Omental fat pad (tissue), 3 donors: ENCODE measurements at regions not wholly inside any gene's neighbourhood (a gene's known extent, or its start where the extent isn't known, plus 50 kb on each side); places are given as distances from the start of the nearest gene placed in this dataset.

Experiments used
- ATAC-seq: fragments of 150-250 bp; one replicate; pipeline ENCODE4 v1.9.1; 2016; ENCODE audit warnings: mild to moderate bottlenecking, moderate library complexity; ENCODE audit not compliant: low FRiP score
- DNase-seq: peaks from one replicate; pipeline ENCODE4 v3.0.0-alpha.2; 2019; ENCODE audit warnings: low spot score
- TF ChIP-seq, protein P1 (sequence below), 3 donors: fragments of 450-650 bp; IDR thresholded peaks; one replicate each; pipeline ENCODE4 v1.5.1; 2016 to 2017; ENCODE audit warnings: antibody characterized with exemption in 3 of 3, mild to moderate bottlenecking in 3 of 3, moderate library complexity in 2 of 3

- no peak for ATAC-seq
- TF ChIP-seq, protein P1, sequence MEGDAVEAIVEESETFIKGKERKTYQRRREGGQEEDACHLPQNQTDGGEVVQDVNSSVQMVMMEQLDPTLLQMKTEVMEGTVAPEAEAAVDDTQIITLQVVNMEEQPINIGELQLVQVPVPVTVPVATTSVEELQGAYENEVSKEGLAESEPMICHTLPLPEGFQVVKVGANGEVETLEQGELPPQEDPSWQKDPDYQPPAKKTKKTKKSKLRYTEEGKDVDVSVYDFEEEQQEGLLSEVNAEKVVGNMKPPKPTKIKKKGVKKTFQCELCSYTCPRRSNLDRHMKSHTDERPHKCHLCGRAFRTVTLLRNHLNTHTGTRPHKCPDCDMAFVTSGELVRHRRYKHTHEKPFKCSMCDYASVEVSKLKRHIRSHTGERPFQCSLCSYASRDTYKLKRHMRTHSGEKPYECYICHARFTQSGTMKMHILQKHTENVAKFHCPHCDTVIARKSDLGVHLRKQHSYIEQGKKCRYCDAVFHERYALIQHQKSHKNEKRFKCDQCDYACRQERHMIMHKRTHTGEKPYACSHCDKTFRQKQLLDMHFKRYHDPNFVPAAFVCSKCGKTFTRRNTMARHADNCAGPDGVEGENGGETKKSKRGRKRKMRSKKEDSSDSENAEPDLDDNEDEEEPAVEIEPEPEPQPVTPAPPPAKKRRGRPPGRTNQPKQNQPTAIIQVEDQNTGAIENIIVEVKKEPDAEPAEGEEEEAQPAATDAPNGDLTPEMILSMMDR (IDR thresholded peaks at IDR 0.05), result no peak
- no peak for DNase-seq
These were observed 226.4 kb upstream of the GOT2 start for GRCh38 chr16:58960484-58960883.

GRCh38 chr16:58960034-58960433 is 225.9 kb upstream of the GOT2 start:
- DNase-seq, result no peak
- TF ChIP-seq, protein P1 (IDR thresholded peaks at IDR 0.05), result no peak
- no peak for ATAC-seq

DNA sequence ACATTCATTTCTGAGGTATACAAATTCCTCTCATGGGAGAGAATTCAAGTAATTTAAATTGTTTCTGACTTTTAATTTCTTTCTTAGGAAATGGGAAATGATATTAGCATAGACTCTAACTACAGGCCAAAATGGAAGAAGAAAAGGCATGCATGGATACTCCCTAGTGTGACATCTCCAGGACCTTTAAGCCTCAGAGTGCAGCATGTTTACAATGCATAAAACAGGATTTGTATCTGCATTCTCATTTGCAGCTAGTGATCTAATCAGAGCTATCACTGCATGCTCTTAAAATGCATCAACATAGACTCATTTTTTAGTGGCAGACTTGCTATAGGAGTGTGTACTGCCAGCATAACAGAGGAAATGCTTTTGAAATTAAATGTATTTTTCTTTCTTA is 224.6 kb upstream of the GOT2 start:
- ATAC-seq (no peak), DNase-seq (no peak)
- TF ChIP-seq, protein P1 (IDR thresholded peaks at IDR 0.05), result no peak

DNA sequence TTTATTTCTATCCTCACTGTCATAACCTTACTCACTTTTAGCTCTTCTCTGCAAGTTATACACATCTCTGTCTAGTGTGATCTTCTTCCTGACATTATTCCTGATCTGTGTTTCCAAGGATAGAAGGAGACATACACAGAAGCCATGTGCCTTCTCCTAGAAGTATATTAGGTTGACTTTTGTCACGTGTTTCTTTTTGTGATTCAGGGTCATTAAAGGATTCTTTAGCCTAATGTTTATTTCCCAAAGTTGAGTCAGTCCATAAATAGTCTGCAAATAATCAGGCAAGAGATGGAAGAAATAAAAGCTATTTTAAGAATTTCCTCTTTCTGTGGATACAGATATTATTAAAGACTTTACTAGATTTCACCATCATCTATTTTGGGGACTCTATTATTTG is 214.1 kb upstream of the GOT2 start:
- no peak for DNase-seq
- TF ChIP-seq, protein P1 (IDR thresholded peaks at IDR 0.05), result no peak
- no peak for ATAC-seq

GRCh38 chr16:58940609-58941008 is 206.5 kb upstream of the GOT2 start:
- ATAC-seq, result no peak
- TF ChIP-seq, protein P1 (IDR thresholded peaks at IDR 0.05), result no peak
- DNase-seq, result no peak

- TF ChIP-seq, protein P1 (IDR thresholded peaks at IDR 0.05), result no peak
- DNase-seq, result no peak
- ATAC-seq, result no peak
These were observed 204.7 kb upstream of the GOT2 start for GRCh38 chr16:58938811-58939210.

- DNase-seq (no peak), ATAC-seq (no peak)
- TF ChIP-seq, protein P1 (IDR thresholded peaks at IDR 0.05), result no peak
These were observed 203.5 kb upstream of the GOT2 start for GRCh38 chr16:58937661-58938060.
